ENCODE measurements at regions not wholly inside any gene's neighbourhood (a gene's known extent, or its start where the extent isn't known, plus 50 kb on each side); places are given as distances from the start of the nearest gene placed in this dataset.

GRCh38 chr2:8480915-8481314 is 200.9 kb upstream of the ID2 start:
- no peaks in the 10 kb centered on the region for H3K9me2 ChIP-seq (replicated peaks; ENCODE audit: low read depth, low read length)
- peak overlapping the region; percentile 31; the same call in 1 of the 2 replicates for H2AFZ ChIP-seq (ENCODE audit: low read length)
- no peak for TF ChIP-seq EZH2phosphoT487 (IDR thresholded peaks at IDR 0.05; ENCODE audit: borderline replicate concordance)
- TF ChIP-seq CTCF (conservative IDR thresholded peaks at IDR 0.05; ENCODE audit: low read length): no peak
- peak overlapping the region; percentile 65 for H3K9ac ChIP-seq (ENCODE audit: low read depth, low read length, poor library complexity, severe bottlenecking)
- H3K79me2 ChIP-seq (ENCODE audit: insufficient read depth, low read length): no peaks in the 10 kb centered on the region
- H3K4me3 ChIP-seq (ENCODE audit: low read length, poor library complexity, severe bottlenecking): peak overlapping the region; percentile 3
- H3K4me1 ChIP-seq (ENCODE audit: insufficient read depth, low read length, poor library complexity, severe bottlenecking): peaks cover 82% of the 10 kb centered on the region
- no peaks in the 10 kb centered on the region for H3K36me3 ChIP-seq (ENCODE audit: insufficient read depth, low read length)
- H3K27me3 ChIP-seq (ENCODE audit: insufficient read depth, low read length, poor library complexity, severe bottlenecking): no peaks in the 10 kb centered on the region
- no peaks in the 10 kb centered on the region for H3K9me3 ChIP-seq (ENCODE audit: insufficient read depth, low read depth, low read length)
- peak overlapping the region; percentile 51 for H3K4me2 ChIP-seq (ENCODE audit: low read depth, low read length, poor library complexity, severe bottlenecking)
- no peaks in the 10 kb centered on the region; the same call in 1 of the 2 replicates for H3F3A ChIP-seq (ENCODE audit: low read depth)
- H4K20me1 ChIP-seq (ENCODE audit: insufficient read depth, low read length, poor library complexity, severe bottlenecking): no peaks in the 10 kb centered on the region

GRCh38 chr2:8481463-8482009 is 200.3 kb upstream of the ID2 start:
- no peaks in the 10 kb centered on the region for H3K36me3 ChIP-seq (ENCODE audit: insufficient read depth, low read length)
- TF ChIP-seq EZH2phosphoT487 (IDR thresholded peaks at IDR 0.05; ENCODE audit: borderline replicate concordance): no peak
- TF ChIP-seq CTCF (conservative IDR thresholded peaks at IDR 0.05; ENCODE audit: low read length): no peak
- peak overlapping the region; percentile 65 for H3K9ac ChIP-seq (ENCODE audit: low read depth, low read length, poor library complexity, severe bottlenecking)
- H3K79me2 ChIP-seq (ENCODE audit: insufficient read depth, low read length): no peaks in the 10 kb centered on the region
- H2AFZ ChIP-seq (ENCODE audit: low read length): peak overlapping the region; percentile 31; the same call in 1 of the 2 replicates
- no peaks in the 10 kb centered on the region for H3K9me2 ChIP-seq (replicated peaks; ENCODE audit: low read depth, low read length)
- H3K4me3 ChIP-seq (ENCODE audit: low read length, poor library complexity, severe bottlenecking): peak overlapping the region; percentile 3
- H3K27me3 ChIP-seq (ENCODE audit: insufficient read depth, low read length, poor library complexity, severe bottlenecking): no peaks in the 10 kb centered on the region
- H3F3A ChIP-seq (ENCODE audit: low read depth): no peaks in the 10 kb centered on the region; the same call in 1 of the 2 replicates
- no peaks in the 10 kb centered on the region for H4K20me1 ChIP-seq (ENCODE audit: insufficient read depth, low read length, poor library complexity, severe bottlenecking)
- H3K4me1 ChIP-seq (ENCODE audit: insufficient read depth, low read length, poor library complexity, severe bottlenecking): peaks cover 83% of the 10 kb centered on the region
- H3K9me3 ChIP-seq (ENCODE audit: insufficient read depth, low read depth, low read length): no peaks in the 10 kb centered on the region
- H3K4me2 ChIP-seq (ENCODE audit: low read depth, low read length, poor library complexity, severe bottlenecking): peak overlapping the region; percentile 51

GRCh38 chr2:8482432-8482831 is 199.4 kb upstream of the ID2 start:
- no peak overlapping the region for H2AFZ ChIP-seq (ENCODE audit: low read length)
- no peaks in the 10 kb centered on the region for H3K79me2 ChIP-seq (ENCODE audit: insufficient read depth, low read length)
- no peak overlapping the region for H3K9ac ChIP-seq (ENCODE audit: low read depth, low read length, poor library complexity, severe bottlenecking)
- H3K4me3 ChIP-seq (ENCODE audit: low read length, poor library complexity, severe bottlenecking): no peak overlapping the region
- H3K27me3 ChIP-seq (ENCODE audit: insufficient read depth, low read length, poor library complexity, severe bottlenecking): no peaks in the 10 kb centered on the region
- no peaks in the 10 kb centered on the region for H3K9me3 ChIP-seq (ENCODE audit: insufficient read depth, low read depth, low read length)
- no peaks in the 10 kb centered on the region for H3K9me2 ChIP-seq (replicated peaks; ENCODE audit: low read depth, low read length)
- no peaks in the 10 kb centered on the region; the same call in 1 of the 2 replicates for H3F3A ChIP-seq (ENCODE audit: low read depth)
- no peak for TF ChIP-seq EZH2phosphoT487 (IDR thresholded peaks at IDR 0.05; ENCODE audit: borderline replicate concordance)
- no peak for TF ChIP-seq CTCF (conservative IDR thresholded peaks at IDR 0.05; ENCODE audit: low read length)
- H3K36me3 ChIP-seq (ENCODE audit: insufficient read depth, low read length): no peaks in the 10 kb centered on the region
- peak overlapping the region; percentile 51 for H3K4me2 ChIP-seq (ENCODE audit: low read depth, low read length, poor library complexity, severe bottlenecking)
- H4K20me1 ChIP-seq (ENCODE audit: insufficient read depth, low read length, poor library complexity, severe bottlenecking): no peaks in the 10 kb centered on the region
- H3K4me1 ChIP-seq (ENCODE audit: insufficient read depth, low read length, poor library complexity, severe bottlenecking): peaks cover 82% of the 10 kb centered on the region

All from Loucy (cell line).